Lower leg skin (tissue), 4 donors: ENCODE measurements at regions not wholly inside any gene's neighbourhood (a gene's known extent, or its start where the extent isn't known, plus 50 kb on each side); places are given as distances from the start of the nearest gene placed in this dataset.

Experiments used
- DNase-seq, 2 donors: peaks; one replicate each; pipeline ENCODE4 v3.0.0-alpha.2; 2019; ENCODE audit warnings: low spot score in 2 of 2
- H3K4me3 ChIP-seq: fragments of 200-600 bp; sonication (generic); 2 replicates; pipeline ENCODE4 v1.5.1; 2017; ENCODE audit warnings: mild to moderate bottlenecking, low read depth; ENCODE audit not compliant: poor library complexity, severe bottlenecking
- CTCF ChIP-seq, 3 donors: fragments of 450-650 bp; IDR thresholded peaks; one replicate each; pipeline ENCODE4 v1.5.1; 2016; ENCODE audit warnings: antibody characterized with exemption in 3 of 3, mild to moderate bottlenecking in 3 of 3, moderate library complexity in 2 of 3
- POLR2A ChIP-seq, 2 donors: fragments of 450-650 bp; IDR thresholded peaks; one replicate each; pipeline ENCODE4 v1.6.1; 2016 to 2017; ENCODE audit warnings: antibody characterized with exemption in 2 of 2, mild to moderate bottlenecking in 1 of 2, moderate library complexity in 1 of 2
- WGBS, 2 donors: methylation state at CpG; one replicate each; pipeline ENCODE4 v1.1.5; 2018; 5-methylcytosine and 5-hydroxymethylcytosine counted together
- intact Hi-C: fragments of 100-400 bp; cut with DNase I; formaldehyde crosslinking; loops from one replicate; pipeline ENCODE4 v1.15.0; 2023; ENCODE audit warnings: low total_unique reads

- no peak overlapping the region for H3K4me3 ChIP-seq
- intact Hi-C loops: no loop called here
- TF ChIP-seq POLR2A (IDR thresholded peaks at IDR 0.05) (no peak), CTCF (IDR thresholded peaks at IDR 0.05) (no peak)
- 49 to 69% methylated on average over 3 of the region's 3 CpGs for WGBS, 2 donors
- DNase-seq: no peak
Measured at GRCh38 chr14:61213191-61213621, 67.9 kb downstream of the TMEM30B start.

GRCh38 chr14:61212546-61212945 is 68.6 kb downstream of the TMEM30B start:
- H3K4me3 ChIP-seq: no peak overlapping the region
- DNase-seq: no peak
- 68 to 75% methylated on average over 1 of the region's 1 CpG for WGBS, 2 donors
- TF ChIP-seq CTCF (IDR thresholded peaks at IDR 0.05): no peak
- no peak for TF ChIP-seq POLR2A (IDR thresholded peaks at IDR 0.05)
- intact Hi-C loops: no loop called here

- WGBS, 2 donors: 83 to 87% methylated on average over 9 of the region's 9 CpGs
- TF ChIP-seq POLR2A (IDR thresholded peaks at IDR 0.05) (no peak), CTCF (IDR thresholded peaks at IDR 0.05) (no peak)
- intact Hi-C loops: no loop called here
- no peak for DNase-seq
- H3K4me3 ChIP-seq: no peak overlapping the region
Measured at GRCh38 chr14:61211476-61212255, 69.5 kb downstream of the TMEM30B start.

GRCh38 chr14:61203081-61203753 is 77.9 kb downstream of the TMEM30B start:
- intact Hi-C loops: no loop called here
- no peak for DNase-seq
- WGBS, 2 donors: 73 to 74% methylated on average over 10 of the region's 10 CpGs

GRCh38 chr14:61202124-61202523 is 79.0 kb downstream of the TMEM30B start:
- no peak overlapping the region for H3K4me3 ChIP-seq
- no peak for DNase-seq
- TF ChIP-seq CTCF (IDR thresholded peaks at IDR 0.05) (no peak), POLR2A (IDR thresholded peaks at IDR 0.05) (no peak)
- WGBS, 2 donors: 78 to 94% methylated on average over 3 of the region's 3 CpGs
- intact Hi-C loops: no loop called here

More at GRCh38 chr14:61203081-61203753, 77.9 kb downstream of the TMEM30B start:
- H3K4me3 ChIP-seq: no peak overlapping the region
- TF ChIP-seq POLR2A (IDR thresholded peaks at IDR 0.05): no peak

GRCh38 chr14:61201171-61201570 is 80.0 kb downstream of the TMEM30B start:
- no peak for DNase-seq
- intact Hi-C loops: no loop called here
- TF ChIP-seq CTCF (IDR thresholded peaks at IDR 0.05) (no peak), POLR2A (IDR thresholded peaks at IDR 0.05) (no peak)
- WGBS, 2 donors: 59 to 61% methylated on average over 3 of the region's 3 CpGs
- H3K4me3 ChIP-seq: no peak overlapping the region
